HS-5 (cell line): ENCODE measurements at regions not wholly inside any gene's neighbourhood (a gene's known extent, or its start where the extent isn't known, plus 50 kb on each side); places are given as distances from the start of the nearest gene placed in this dataset.

ENCODE experiments used
- DNase-seq: peaks from one replicate; pipeline ENCODE4 v3.0.0-alpha.2; 2012; ENCODE audit warnings: low read depth

DNA sequence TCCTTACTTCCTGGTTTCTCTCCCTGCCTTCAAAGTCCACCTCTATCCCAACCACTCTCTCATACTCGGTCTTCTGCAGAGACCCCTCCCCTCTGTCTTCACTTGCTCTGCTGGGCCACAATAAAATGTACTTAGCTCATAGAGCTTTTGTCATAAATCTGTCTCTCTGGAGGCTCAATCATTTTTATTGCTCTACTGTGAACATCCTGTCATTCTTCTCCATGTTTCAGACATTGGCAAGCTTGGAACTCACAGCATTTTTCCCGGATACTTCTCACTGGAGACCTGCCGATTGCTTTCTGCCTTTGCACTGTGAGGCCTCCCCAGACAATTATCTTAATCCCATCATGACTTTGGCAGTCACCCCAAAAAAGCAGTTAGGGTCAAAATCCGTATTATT lies 192.3 kb upstream of the ZMIZ1 start:
- no peak for DNase-seq

DNA sequence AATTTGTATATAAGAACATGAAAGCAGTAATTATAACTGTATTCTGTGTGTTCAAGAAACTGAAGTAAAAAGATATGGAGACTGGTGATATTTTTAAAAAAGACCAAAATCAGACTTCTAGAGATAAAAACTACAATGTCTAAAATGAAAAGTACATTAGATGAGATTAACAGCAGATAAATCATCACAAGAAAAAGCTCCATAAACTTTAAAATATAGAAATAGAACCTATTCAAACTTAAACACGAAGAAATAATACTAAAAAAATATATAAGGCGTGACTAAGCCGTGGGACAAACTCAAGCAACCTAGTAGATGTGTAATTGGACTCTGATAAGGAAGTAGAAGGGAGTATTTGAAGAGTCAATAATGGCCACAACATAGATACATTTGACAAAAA lies 189.1 kb upstream of the ZMIZ1 start:
- no peak for DNase-seq

DNA sequence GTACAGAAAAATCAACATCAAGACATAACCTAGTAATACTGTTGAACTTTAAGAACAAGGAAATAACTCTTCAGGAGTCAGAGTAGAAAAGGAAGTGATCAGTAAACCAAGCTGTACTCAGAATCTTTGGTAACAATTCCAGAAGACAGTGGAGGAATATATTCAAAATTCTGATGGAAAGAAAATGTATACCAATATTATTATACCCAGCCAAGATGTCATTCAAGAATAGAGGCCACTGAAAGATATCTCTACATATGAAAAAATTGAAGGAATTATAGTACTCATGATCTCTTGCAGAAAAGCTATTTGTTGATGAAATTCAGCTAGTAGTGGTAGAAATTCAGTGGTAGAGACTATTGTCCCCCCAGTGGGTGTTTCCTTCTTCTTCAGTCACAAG lies 182.6 kb upstream of the ZMIZ1 start:
- no peak for DNase-seq

DNA sequence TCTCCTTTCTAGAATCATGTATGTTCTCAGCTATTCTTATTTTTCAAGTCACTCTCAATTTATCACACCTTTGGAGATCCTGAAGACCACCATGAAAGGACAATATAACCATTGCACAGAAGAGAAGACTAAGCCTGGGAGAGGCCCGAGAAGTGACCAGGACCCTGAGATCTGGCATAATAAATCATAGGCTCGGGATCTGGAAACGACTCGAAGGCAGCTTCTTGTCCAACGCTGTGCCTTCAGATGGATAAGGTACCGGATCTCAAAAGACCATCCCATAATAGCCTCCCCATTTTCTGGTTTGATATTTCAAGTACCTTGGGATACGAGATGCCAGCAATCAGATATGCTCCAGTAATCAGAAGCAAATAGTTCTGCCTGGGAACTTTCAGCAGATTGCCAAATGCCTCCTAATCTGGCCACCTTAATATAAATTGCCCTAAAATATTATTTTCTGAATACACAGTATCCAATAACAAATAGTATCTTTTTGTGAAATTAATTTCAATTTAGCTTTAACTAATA lies 179.2 kb upstream of the ZMIZ1 start:
- DNase-seq: no peak

DNA sequence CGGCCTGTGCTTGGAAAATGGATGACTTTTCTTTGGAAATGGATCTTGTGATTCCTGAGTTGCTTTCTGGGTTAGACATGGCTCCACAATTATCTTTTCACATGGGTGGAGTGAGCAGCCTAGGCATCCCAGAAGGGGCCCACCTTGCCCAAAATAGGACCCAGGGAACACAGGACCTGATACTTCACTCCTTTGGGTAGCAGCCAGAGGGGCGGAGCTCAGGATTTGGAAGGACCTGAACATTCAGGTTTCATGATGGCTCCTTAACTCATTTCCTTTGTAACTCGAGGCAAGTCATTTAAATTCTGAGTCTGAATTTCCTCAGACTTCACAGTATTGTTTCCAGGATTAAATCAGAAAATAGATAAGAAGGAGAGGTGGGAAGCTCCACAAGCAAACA lies 178.3 kb upstream of the ZMIZ1 start:
- DNase-seq: no peak

DNA sequence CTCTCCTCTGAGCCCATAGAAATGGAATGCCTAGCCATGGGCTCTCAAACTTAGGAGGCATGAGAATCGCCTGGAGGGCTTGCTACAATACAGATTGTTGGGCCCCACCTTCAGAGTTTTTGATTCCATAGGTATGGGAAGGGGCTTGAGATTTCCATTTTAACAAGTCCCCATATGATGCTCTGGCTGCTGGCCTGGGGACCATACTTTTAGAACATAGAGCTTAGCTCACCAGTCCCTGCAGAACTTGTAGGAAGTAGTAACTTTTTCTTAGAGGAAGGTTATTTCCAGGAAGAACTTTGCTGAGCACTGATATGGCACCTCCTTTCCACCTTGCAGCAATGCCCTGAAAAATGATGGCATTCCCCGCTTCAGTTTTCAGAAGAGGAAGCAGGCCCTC lies 177.0 kb upstream of the ZMIZ1 start:
- DNase-seq: no peak

DNA sequence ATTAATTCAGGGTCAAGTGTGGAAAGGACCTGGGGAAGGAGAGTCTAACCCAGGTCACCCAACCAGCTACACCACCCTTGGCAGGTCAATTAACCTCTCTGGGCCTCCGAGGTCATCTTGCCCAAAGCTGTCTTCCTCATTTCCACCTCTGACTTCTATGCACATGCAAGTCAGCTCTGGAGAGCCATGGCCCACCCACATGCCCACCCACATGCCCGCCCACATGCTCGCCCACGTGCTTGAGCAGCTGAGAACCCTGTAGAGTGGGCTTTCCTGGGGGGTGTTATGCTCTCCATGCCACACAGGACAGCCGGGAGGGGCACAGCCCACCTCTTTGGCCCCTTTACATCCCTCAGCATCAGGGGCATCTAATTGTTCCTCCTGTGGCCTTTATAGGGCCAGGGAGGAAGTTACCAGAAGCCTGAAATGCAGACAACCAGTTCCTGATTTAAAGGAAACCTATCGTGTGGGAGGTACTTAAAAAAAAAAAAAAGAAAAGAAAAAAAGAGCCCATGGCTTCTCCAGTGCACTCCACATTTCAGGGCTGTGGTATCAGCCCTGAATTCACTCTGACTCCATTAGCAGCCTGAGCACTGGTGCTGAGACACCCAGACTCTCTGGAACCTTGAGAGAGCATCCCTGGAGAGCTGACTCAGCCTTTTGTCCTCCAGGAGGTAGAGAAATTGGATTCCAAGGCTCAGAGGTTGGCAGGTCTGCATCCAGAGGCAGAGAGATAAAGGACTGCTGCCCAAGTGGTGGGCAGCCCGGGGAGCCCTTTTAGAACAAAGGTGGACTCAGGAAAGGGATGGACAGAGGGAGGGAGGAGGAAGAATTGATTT lies 176.2 kb upstream of the ZMIZ1 start:
- no peak for DNase-seq

DNA sequence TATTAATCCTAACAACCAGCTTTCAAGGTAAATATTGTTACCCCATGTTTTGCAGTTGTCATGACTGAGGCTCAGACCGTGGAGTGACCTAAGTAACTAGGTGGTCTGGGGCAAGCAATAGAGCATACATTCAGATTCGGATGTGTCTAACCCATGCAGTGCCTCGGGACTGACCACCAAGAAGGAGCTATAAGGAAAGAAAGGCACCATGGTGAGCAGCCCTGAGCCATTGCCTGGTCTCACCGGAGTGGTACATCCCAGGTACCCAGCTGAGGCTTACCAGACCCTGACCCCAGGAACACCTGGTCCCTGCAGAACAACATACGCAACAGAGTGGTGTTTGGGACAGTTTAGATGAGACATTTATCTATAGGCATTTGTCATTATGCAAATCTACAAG lies 175.5 kb upstream of the ZMIZ1 start:
- no peak for DNase-seq

DNA sequence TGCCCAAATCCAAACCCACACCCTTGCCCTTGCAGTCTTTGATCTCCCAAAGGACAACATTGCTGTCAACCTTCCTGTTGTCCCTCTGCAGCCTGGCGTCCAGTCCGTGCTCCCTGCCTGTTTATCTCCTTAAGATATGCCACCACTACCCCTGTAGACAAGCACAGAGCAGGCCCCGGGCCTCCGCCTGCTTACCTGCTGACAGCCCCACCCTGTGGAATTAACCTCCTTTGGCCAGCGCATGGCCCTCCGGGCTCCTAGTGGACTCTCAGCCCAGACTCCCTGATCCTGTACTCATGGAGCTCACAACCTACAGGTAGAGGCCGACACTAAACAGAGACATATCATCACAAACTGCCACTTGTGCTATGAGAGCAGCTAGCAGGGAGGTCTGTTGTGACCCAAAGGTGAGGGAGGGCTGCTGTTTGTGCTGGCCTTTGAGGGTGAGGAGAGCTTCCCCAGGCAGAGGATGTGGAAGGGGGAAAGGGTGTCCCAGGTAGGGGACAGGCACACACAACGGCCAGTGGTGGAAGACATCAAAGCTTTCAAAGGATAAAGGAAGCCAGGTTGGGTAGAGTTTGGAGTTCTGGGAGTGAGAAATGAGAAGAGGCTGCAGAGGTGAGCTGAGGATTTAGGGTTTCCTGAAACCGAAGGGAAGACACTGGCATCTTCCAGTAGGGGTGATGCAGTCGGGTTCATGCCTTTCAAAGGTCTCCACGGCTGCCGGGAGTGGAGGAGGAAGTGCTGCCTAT lies 174.5 kb upstream of the ZMIZ1 start:
- no peak for DNase-seq

DNA sequence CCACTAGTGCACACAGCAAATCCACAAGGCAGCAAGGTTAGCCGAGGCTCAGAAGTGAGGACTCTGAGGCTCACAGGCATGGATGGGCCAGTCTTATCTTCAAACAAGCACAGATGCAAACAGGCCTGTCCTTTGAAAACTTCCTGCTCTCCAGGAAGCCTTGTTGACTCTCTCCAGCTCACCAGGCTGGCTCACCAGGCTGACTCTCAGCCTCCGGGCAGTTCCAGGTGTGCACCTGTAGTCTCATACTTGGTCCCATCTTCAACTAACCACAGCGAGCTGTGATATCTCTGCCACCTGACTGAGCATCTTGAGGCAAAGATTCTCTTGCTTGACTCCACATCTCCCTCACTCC lies 173.9 kb upstream of the ZMIZ1 start:
- no peak for DNase-seq

DNA sequence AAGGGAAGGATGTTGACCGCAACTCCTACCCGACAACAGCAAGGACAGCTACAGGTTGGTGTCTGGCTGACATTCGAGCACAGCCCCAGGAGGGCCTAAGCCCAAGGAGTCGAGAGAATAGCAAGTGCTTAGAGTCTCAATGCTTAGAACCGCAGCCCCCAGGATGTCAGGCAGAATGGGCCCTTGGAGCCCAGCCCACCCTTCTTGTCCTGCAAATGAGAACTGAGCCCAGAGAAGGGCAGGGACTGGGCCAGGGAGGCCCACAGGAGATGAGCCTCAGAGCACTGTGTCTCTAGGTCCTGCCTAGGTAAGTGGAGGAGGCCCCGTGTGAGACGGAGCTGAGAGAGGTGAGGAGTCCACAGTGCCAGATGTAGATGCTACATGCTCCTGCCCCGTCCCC lies 173.3 kb upstream of the ZMIZ1 start:
- no peak for DNase-seq

DNA sequence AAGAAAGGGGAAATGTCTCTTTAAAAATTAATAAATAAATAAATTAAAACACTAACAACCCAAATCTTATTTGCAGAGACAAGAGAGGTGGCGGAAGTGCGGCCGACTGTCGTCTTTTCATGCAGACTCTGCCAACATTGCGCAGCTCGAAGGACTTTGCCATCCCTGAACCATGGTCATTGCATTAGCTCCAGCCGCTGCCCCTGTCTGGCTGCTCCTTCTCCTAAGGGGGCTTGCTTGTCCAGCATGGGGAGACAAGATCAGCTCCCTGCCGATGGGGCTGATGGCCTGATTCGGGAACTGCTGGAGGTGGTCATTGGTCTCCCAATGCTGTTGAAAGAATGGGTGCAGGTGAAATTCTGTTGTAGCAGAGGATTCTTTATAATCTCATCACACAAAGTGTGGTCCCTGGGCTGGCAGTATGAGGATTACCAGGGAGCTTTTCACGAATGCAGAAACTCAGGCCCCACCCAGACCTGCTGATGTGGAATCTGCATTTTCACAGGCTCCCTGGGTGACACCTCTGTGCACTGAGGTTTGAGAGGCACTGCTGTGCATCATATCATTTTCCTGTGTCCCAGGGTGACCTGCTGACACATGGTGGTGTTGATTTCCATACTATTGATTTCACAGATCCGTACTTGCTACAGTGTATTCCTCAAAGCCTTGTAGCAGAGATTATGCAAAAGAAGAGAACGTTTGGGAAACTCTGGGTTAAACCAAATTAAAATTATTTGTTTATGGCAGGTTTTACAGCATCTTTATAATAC lies 172.4 kb upstream of the ZMIZ1 start:
- no peak for DNase-seq

DNA sequence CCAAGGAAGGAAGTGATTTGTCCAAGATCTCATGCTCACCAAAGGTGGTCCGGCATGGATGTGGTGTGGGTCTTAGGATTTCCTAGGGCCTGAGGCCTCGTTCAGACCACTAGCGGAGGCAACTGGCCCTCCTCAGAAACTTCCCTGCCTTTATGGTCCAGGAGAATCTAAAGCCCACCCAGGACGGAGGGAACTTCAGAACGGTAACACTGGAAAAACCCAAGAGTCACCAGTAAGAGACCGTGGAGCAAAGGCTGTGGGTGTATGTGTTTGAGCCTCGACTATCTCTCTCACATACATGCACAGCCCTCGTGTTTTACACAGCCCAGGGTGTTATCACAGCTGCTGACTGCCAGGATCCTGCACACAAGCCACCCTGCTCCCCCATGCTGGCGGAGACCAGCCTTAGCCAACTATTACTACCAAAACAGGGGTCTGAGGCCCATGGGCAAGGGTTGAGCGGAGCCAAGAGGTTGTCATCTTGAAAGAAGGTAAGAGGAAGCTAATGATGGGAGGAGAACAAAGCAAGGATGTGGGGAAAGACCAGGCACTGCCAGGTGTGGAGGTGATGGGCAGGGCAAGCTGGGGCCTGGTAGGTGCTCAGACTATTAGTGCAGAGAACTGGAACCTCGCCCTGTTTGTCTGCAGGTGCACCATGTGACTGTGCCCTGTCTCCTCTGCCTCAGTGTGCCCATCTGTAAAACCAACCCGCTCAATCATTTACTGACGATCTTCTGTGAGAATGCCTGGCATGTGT lies 170.2 kb upstream of the ZMIZ1 start:
- no peak for DNase-seq

DNA sequence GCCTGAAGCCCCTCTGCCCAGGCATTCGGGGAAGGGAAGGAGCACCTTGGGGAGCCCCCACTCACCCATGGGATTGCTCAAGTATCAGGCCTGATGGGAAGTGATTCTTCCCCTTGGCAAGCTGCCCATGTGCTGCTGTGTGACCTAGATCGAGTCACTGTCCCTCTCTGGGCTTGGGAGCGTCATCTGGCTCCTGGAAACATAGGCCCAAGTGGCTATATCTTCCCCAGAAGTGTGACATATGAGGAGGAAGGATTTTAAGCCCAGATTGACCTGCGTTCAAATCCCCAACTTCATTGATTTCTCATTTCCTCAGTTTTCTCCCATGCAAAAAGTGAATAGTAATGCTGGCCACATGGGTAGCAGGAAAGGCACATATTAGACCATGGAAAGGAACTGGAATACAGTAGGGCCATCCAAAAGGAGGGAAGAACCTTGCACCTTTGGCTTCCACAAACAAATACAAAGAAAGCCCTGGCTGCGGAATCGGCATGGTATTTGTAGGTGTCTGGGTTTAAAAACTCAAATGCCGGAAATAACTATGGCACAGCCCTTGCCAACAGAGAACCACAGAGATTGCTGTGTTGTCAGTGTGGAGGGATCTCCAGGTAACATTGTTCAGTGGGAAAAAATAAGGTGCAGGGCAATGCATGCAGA lies 169.5 kb upstream of the ZMIZ1 start:
- no peak for DNase-seq

DNA sequence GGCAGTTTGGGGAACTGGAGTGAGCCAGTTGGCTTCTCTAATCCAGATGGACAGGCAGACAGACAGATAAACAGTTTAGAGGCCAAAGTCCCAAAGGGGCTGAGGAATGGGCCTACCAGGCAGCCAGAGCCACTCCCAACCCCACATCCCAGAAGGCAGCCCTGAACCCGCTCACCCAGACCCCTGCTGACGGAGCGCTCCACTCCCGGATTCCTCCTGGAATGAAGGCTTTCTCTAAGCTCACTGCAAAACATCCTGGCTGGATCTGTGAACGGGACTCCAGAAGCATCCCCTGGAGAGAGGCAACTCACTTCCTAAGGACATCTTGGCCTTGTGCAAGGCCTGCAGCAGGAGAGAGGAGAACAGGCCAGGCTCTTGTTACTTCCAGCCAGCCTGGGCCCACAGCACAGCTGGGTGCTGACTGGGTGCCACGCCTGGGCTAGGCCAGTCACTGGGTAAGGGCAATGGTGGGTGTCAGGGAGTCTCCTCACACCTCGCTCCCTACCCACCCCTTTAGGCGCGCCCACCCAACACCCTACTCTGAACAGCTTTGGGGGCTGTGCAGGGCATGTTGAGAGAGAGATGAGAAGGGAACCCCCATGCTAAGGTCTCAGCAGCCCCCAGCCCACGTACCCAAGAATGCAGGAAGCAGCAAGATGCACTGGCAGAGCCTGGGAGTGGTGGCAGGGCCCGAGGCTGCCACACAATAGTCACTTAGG lies 168.6 kb upstream of the ZMIZ1 start:
- no peak for DNase-seq

DNA sequence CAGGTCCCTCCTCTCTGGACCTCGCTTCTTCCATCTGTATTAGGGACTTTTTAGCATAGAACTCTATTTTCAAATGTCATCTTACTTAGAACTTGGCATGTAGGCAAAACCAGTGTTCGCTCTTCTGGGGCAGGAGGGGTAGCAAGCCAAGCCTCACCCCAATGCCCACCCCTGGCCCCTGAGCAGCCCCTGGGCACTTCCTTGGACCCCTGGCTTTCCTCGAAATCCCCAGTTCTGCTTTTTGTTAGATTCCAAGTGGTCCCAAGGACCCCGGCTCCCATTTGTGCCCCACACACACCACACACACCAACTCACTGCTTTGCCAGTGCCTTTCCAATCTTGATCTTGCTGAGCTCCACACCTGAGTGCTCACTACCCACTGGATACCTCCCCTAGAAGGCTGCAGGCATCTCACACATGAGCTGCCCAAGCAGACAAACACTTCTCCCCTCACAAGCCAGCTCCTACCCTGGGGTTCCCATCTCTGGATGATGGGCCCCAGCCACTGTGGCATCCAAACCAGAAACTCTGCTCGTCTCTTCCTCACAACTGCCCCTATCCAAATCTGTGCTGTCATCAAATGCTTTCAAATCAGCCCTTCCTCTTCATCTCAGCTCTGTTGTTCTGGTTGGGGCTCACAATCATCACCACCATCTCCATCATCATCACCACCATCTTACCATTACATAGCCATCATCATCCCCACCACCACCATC lies 167.9 kb upstream of the ZMIZ1 start:
- DNase-seq: no peak

DNA sequence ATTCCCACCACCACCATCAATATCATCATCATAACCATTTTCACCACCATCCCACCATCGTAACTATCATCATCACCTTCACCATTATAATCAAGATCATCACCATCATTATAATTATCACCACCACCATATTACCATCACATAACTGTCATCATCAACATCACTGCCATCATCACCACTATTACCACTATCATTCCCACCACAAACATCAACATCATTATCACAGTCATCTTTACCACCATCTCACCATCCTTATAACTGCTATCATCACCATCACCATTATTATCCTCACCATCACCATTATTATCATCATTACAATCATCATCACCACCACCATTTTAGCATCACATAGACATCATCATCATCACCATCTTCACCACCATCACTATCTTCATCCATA lies 167.1 kb upstream of the ZMIZ1 start:
- no peak for DNase-seq

DNA sequence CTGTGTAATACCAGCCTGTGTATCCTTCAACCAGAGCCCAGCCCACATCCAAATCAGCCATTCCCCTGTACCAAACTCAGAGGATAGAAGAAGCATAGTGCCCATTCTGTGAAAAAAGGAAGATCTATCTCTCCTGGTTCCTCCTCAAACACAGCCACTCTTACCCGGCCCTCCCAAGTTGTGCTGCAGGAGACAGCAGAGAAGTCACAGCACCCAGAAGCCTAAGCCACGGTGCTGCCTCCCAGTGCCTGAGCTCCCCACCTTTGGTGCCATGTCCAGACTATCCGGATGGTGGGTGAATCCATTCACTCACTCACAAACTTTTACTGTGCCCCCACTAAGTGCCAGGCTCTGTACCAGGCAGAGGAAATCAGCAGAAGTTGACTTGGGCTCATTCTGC lies 166.0 kb upstream of the ZMIZ1 start:
- no peak for DNase-seq

DNA sequence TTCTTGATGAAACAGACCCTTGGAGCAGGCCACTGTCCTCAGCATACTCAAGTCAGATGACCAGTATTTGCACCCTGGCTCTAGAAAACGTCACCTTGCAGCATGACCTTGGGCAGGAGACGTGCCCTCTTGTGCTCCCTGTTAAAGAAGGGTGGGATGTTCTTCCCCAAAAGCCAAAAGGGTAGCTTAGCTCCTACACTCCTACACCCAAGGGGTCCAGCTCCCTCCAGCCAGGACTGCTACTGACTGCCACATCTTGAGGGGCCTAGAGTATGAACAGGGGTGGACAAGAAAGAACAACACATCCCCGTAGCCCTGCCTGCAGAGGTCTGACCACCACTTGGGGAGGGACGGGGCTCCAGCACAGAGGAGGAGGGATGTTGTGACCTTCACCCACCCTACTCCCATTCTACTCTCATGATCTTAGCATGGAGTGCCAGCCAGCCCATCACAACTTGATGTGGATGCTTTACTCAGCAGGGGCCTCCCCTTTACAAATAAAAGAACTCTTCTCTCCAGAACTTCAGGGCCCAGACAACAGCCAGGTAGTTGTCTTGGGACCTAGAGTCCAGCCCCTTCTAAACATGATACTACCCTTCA lies 165.3 kb upstream of the ZMIZ1 start:
- no peak for DNase-seq

DNA sequence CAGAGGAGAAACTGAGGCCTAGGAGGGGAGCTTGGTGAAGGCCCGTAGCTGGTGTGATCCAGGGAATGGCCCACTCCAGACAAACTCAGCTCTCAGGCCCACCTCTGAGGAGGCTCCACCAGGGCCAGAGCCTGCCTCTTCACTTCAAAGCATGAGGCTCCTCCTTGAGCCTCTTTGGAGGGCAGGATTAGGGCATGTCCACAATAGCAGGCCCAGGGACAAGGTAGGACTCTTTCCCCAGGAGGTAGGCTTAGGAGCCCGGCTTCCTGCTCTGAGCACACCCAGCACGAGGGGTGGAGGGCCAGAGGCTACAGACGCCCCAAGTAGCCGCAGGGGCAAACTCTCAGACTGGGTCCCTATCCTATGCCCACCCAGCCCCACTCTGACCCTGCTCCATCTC lies 164.6 kb upstream of the ZMIZ1 start:
- no peak for DNase-seq
